IMR-90 (cell line): ENCODE measurements at regions not wholly inside any gene's neighbourhood (a gene's known extent, or its start where the extent isn't known, plus 50 kb on each side); places are given as distances from the start of the nearest gene placed in this dataset.

ENCODE experiments used
- ATAC-seq: fragments of 200-7000 bp; cut with Tn5 transposase; 2 replicates; pipeline ENCODE4 v1.9.1; 2020; ENCODE audit warnings: low read depth, mild to moderate bottlenecking, moderate library complexity
- BruUV-seq: library from RNA; stranded (reverse); fragments of 400-500 nt; replicated peaks from 2 replicates; lab custom pipeline; 2021; lab: Mats Ljungman, UMichigan
- CTCF ChIA-PET: fragments of 300-600 bp; formaldehyde crosslinking; extraction: SDS; loops from one replicate; lab custom pipeline; 2021; ENCODE audit warnings: antibody characterized with exemption; lab: Yijun Ruan, JAX
- POLR2A ChIA-PET: fragments of 300-600 bp; sonication (Branson Sonifier 250); formaldehyde crosslinking; loops from one replicate; lab custom pipeline; 2022; ENCODE audit warnings: antibody characterized with exemption; ENCODE audit not compliant: unreplicated experiment; lab: Charles Lee
- DNase-seq: peaks from one replicate; pipeline ENCODE4 v3.0.0; 2013
- H2AFZ ChIP-seq: replicated peaks from 2 replicates; pipeline ENCODE3; 2013; ENCODE audit warnings: low read length, mild to moderate bottlenecking; ENCODE audit not compliant: poor library complexity
- H2AK5ac ChIP-seq: 2 replicates; pipeline ENCODE4 v1.6.1; 2013; ENCODE audit warnings: low read depth, low read length, inconsistent platforms
- H2AK9ac ChIP-seq: replicated peaks from 2 replicates; pipeline ENCODE3; 2013; ENCODE audit warnings: mild to moderate bottlenecking, low read depth, low read length, moderate library complexity; ENCODE audit not compliant: poor library complexity
- H2BK120ac ChIP-seq: 2 replicates; pipeline ENCODE4 v1.6.1; 2013; ENCODE audit warnings: low read depth, low read length, inconsistent platforms
- H2BK15ac ChIP-seq: 3 replicates; pipeline ENCODE4 v1.6.1; 2013; ENCODE audit warnings: low read depth, low read length, inconsistent platforms
- H2BK20ac ChIP-seq: 2 replicates; pipeline ENCODE4 v1.6.1; 2013; ENCODE audit warnings: low read depth, mild to moderate bottlenecking, inconsistent platforms, low read length, moderate library complexity
- H2BK5ac ChIP-seq: 2 replicates; pipeline ENCODE4 v1.6.1; 2013; ENCODE audit warnings: mild to moderate bottlenecking, low read depth, low read length, inconsistent platforms; ENCODE audit not compliant: poor library complexity, severe bottlenecking
- H3K14ac ChIP-seq: replicated peaks from 2 replicates; pipeline ENCODE4 v1.6.1; 2013; ENCODE audit warnings: low read depth, low read length, inconsistent platforms
- H3K18ac ChIP-seq: 2 replicates; pipeline ENCODE4 v1.6.1; 2013; ENCODE audit warnings: low read depth, low read length, control low read depth
- H3K23ac ChIP-seq: 2 replicates; pipeline ENCODE4 v1.6.1; 2013; ENCODE audit warnings: low read depth, low read length, inconsistent platforms
- H3K27ac ChIP-seq: 2 replicates; pipeline ENCODE4 v1.5.1; 2013; ENCODE audit warnings: mild to moderate bottlenecking, control low read depth, low read length; ENCODE audit not compliant: insufficient read depth
- H3K27me3 ChIP-seq: 2 replicates; pipeline ENCODE4 v1.6.1; 2013; ENCODE audit warnings: low read length; ENCODE audit not compliant: control insufficient read depth, insufficient read depth
- H3K36me3 ChIP-seq: 2 replicates; pipeline ENCODE4 v1.6.1; 2013; ENCODE audit warnings: low read length, mixed read lengths; ENCODE audit not compliant: control insufficient read depth, insufficient read depth
- H3K4ac ChIP-seq: 2 replicates; pipeline ENCODE4 v1.6.1; 2013; ENCODE audit warnings: low read depth, low read length, inconsistent platforms
- H3K4me1 ChIP-seq: 2 replicates; pipeline ENCODE4 v1.6.1; 2013; ENCODE audit warnings: low read length, mixed read lengths; ENCODE audit not compliant: control insufficient read depth, insufficient read depth
- H3K4me2 ChIP-seq: 2 replicates; pipeline ENCODE4 v1.6.1; 2013; ENCODE audit warnings: low read depth, mild to moderate bottlenecking, control low read depth, low read length, moderate library complexity
- H3K4me3 ChIP-seq: 2 replicates; pipeline ENCODE4 v1.5.1; 2013; ENCODE audit warnings: low read depth, mild to moderate bottlenecking, control low read depth, low read length, moderate library complexity; ENCODE audit not compliant: insufficient read depth
- H3K56ac ChIP-seq: 2 replicates; pipeline ENCODE4 v1.6.1; 2013; ENCODE audit warnings: low read length, inconsistent platforms; ENCODE audit not compliant: insufficient read depth; ENCODE audit errors: extremely low read depth
- H3K79me1 ChIP-seq, 2 experiments: 2 replicates each; pipeline ENCODE4 v1.6.1; 2013; ENCODE audit warnings: low read length in 2 of 2, inconsistent platforms in 1 of 2, low read depth in 1 of 2
- H3K9ac ChIP-seq: 2 replicates; pipeline ENCODE4 v1.6.1; 2013; ENCODE audit warnings: low read depth, low read length, control low read depth
- H3K9me1 ChIP-seq: 2 replicates; pipeline ENCODE4 v1.6.1; 2013; ENCODE audit warnings: low read length, inconsistent platforms; ENCODE audit not compliant: insufficient read depth
- H3K9me3 ChIP-seq: 2 replicates; pipeline ENCODE4 v1.6.1; 2013; ENCODE audit warnings: low read length; ENCODE audit not compliant: control insufficient read depth, insufficient read depth
- H4K20me1 ChIP-seq: 2 replicates; pipeline ENCODE4 v1.6.1; 2013; ENCODE audit warnings: low read length, inconsistent platforms; ENCODE audit not compliant: insufficient read depth
- H4K5ac ChIP-seq: 2 replicates; pipeline ENCODE4 v1.6.1; 2013; ENCODE audit warnings: mild to moderate bottlenecking, low read depth, low read length, control low read depth
- H4K8ac ChIP-seq, 2 experiments: 2 replicates each; pipeline ENCODE4 v1.6.1; 2013; ENCODE audit warnings: low read depth in 2 of 2, low read length in 2 of 2, control low read depth in 1 of 2, inconsistent platforms in 1 of 2
- H4K91ac ChIP-seq: 2 replicates; pipeline ENCODE4 v1.6.1; 2013; ENCODE audit warnings: low read depth, low read length, inconsistent platforms; ENCODE audit not compliant: insufficient read depth
- BHLHE40 ChIP-seq: fragments of 150-350 bp; IDR thresholded peaks from 2 replicates; pipeline ENCODE4 v1.6.1; 2016; ENCODE audit warnings: mild to moderate bottlenecking, low read depth, low read length
- CHD1 ChIP-seq: IDR thresholded peaks from 2 replicates; pipeline ENCODE4 v1.6.1; 2012; ENCODE audit warnings: low read depth, low read length, improper control_type of control experiment
- FOS ChIP-seq: fragments of 150-350 bp; IDR thresholded peaks from 2 replicates; pipeline ENCODE4 v1.6.1; 2016; ENCODE audit warnings: low read depth, low read length
- MAFK ChIP-seq: IDR thresholded peaks from 2 replicates; pipeline ENCODE4 v1.6.1; 2012; ENCODE audit warnings: low read depth, low read length, improper control_type of control experiment
- MAZ ChIP-seq: IDR thresholded peaks from 2 replicates; pipeline ENCODE4 v1.6.1; 2012; ENCODE audit warnings: low read depth, mild to moderate bottlenecking, low read length, improper control_type of control experiment, moderate library complexity, borderline replicate concordance
- MXI1 ChIP-seq: IDR thresholded peaks from 2 replicates; pipeline ENCODE4 v1.6.1; 2012; ENCODE audit warnings: low read depth, mild to moderate bottlenecking, low read length, moderate library complexity, borderline replicate concordance
- NFE2L2 ChIP-seq: fragments of 150-350 bp; IDR thresholded peaks from 2 replicates; pipeline ENCODE4 v1.6.1; 2016; ENCODE audit warnings: low read depth, mild to moderate bottlenecking, low read length
- RAD21 ChIP-seq: IDR thresholded peaks from 2 replicates; pipeline ENCODE4 v1.6.1; 2012; ENCODE audit warnings: low read length, improper control_type of control experiment
- RFX5 ChIP-seq: IDR thresholded peaks from 2 replicates; pipeline ENCODE4 v1.8.0; 2012; ENCODE audit warnings: low read depth, mild to moderate bottlenecking, low read length, moderate library complexity
- SMC3 ChIP-seq: fragments of 150-350 bp; IDR thresholded peaks from 2 replicates; pipeline ENCODE4 v1.6.1; 2016; ENCODE audit warnings: low read depth, mild to moderate bottlenecking, antibody characterized with exemption, low read length, moderate library complexity
- WGBS, 2 experiments: methylation state at CpG; one replicate each; pipeline versions ENCODE4 v1.1.5 to v1.1.7; 2013; ENCODE audit warnings: missing lambda C conversion rate in 2 of 2; ENCODE audit not compliant: insufficient read length in 1 of 2; ENCODE audit errors: extremely low coverage in 2 of 2; 5-methylcytosine and 5-hydroxymethylcytosine counted together
- dilution Hi-C: fragments of 300-500 bp; cut with HindIII; formaldehyde crosslinking; loops from one replicate; pipeline ENCODE4 v1.14.3; 2018; ENCODE audit warnings: low sequenced_read_pairs; ENCODE audit not compliant: unreplicated experiment
- in situ Hi-C: fragments of 300-500 bp; cut with MboI; formaldehyde crosslinking; loops from 3 replicates; pipeline ENCODE4 v1.14.3; 2019; ENCODE audit warnings: low sequenced_read_pairs, inconsistent platforms, mixed read lengths
- intact Hi-C: fragments of 100-400 bp; cut with micrococcal nuclease; formaldehyde crosslinking; loops from 2 replicates; pipeline ENCODE4 v1.10.0; 2022
- TF ChIP-seq, protein P1 (sequence below): conservative IDR thresholded peaks from 2 replicates; pipeline ENCODE4 v1.5.1; 2012; ENCODE audit warnings: mild to moderate bottlenecking, low read depth, low read length, improper control_type of control experiment
- TF ChIP-seq, protein P2 (sequence below): fragments of 150-350 bp; IDR thresholded peaks from 2 replicates; pipeline ENCODE4 v1.6.1; 2017; ENCODE audit warnings: mild to moderate bottlenecking, antibody characterized with exemption, low read length, low read depth

DNA sequence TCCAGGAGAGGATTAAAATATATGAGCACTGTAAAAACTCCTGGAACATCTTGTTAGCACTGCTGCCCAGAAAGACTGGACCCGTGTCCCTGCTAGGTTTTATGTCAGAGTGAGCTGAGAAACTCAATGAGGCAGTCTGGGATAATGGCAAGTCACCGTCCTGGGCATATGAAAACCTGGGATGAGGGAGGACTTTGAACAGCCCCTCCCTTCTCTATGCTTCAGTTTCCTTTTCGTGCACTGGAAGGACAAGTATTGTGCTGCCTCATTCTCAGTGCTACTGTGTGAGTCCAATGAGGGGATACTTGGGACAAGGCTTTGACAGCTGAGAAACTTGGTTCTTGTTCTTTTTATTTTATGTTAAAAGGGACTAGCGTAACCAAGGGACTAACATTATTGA, 143.0 kb upstream of the SHB start:
- intact Hi-C loops (no loop called here), dilution Hi-C loops (no loop called here), in situ Hi-C loops (no loop called here)
- H3K4me3 ChIP-seq = no peak overlapping the region
- BruUV-seq = no TSS peak
- WGBS, 2 experiments = 40% methylated on average over 1 of the region's 4 CpGs; no CpG with 5 or more reads in 1 of the 2 experiments
- no peaks in the 10 kb centered on the region for H3K36me3 ChIP-seq
- H3K79me1 ChIP-seq = no peaks in the 10 kb centered on the region
- no peak overlapping the region for H3K27ac ChIP-seq
- H2AFZ ChIP-seq = no peak overlapping the region
- no peak overlapping the region for H4K5ac ChIP-seq
- no peak overlapping the region for H3K23ac ChIP-seq
- ChIA-PET POLR2A (no interaction called here), CTCF (no interaction called here)
- H3K14ac ChIP-seq = no peak overlapping the region
- no peak overlapping the region for H2BK20ac ChIP-seq
- H2BK15ac ChIP-seq = no peak overlapping the region
- no peaks in the 10 kb centered on the region for H3K4me1 ChIP-seq
- H3K27me3 ChIP-seq = peaks cover 38% of the 10 kb centered on the region
- H2AK5ac ChIP-seq = no peak overlapping the region
- peaks cover 5% of the 10 kb centered on the region for H3K9me3 ChIP-seq
- no peak overlapping the region for H2BK5ac ChIP-seq
- no peak overlapping the region for H4K91ac ChIP-seq
- ATAC-seq = no peak
- H4K20me1 ChIP-seq = no peaks in the 10 kb centered on the region
- H3K18ac ChIP-seq = no peak overlapping the region
- H3K56ac ChIP-seq = no peak overlapping the region
- H3K9ac ChIP-seq = no peak overlapping the region
- H3K4ac ChIP-seq = no peak overlapping the region
- no peaks in the 10 kb centered on the region for H3K9me1 ChIP-seq
- H2AK9ac ChIP-seq = no peak overlapping the region
- DNase-seq = no peak
- TF ChIP-seq MAZ (no peak), NFE2L2 (no peak), MXI1 (no peak), FOS (no peak), MAFK (no peak), CHD1 (no peak), RAD21 (no peak), SMC3 (no peak), BHLHE40 (no peak), RFX5 (no peak)
- TF ChIP-seq, protein P1, sequence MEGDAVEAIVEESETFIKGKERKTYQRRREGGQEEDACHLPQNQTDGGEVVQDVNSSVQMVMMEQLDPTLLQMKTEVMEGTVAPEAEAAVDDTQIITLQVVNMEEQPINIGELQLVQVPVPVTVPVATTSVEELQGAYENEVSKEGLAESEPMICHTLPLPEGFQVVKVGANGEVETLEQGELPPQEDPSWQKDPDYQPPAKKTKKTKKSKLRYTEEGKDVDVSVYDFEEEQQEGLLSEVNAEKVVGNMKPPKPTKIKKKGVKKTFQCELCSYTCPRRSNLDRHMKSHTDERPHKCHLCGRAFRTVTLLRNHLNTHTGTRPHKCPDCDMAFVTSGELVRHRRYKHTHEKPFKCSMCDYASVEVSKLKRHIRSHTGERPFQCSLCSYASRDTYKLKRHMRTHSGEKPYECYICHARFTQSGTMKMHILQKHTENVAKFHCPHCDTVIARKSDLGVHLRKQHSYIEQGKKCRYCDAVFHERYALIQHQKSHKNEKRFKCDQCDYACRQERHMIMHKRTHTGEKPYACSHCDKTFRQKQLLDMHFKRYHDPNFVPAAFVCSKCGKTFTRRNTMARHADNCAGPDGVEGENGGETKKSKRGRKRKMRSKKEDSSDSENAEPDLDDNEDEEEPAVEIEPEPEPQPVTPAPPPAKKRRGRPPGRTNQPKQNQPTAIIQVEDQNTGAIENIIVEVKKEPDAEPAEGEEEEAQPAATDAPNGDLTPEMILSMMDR = no peak
- TF ChIP-seq, protein P2, sequence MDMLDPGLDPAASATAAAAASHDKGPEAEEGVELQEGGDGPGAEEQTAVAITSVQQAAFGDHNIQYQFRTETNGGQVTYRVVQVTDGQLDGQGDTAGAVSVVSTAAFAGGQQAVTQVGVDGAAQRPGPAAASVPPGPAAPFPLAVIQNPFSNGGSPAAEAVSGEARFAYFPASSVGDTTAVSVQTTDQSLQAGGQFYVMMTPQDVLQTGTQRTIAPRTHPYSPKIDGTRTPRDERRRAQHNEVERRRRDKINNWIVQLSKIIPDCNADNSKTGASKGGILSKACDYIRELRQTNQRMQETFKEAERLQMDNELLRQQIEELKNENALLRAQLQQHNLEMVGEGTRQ = no peak
- no peak overlapping the region for H3K4me2 ChIP-seq
- H2BK120ac ChIP-seq = no peak overlapping the region
- H4K8ac ChIP-seq = no peak overlapping the region
